OCI-LY1 (cell line): ENCODE measurements at regions not wholly inside any gene's neighbourhood (a gene's known extent, or its start where the extent isn't known, plus 50 kb on each side); places are given as distances from the start of the nearest gene placed in this dataset.

Experiments
- H2AFZ ChIP-seq: fragments of 200-600 bp; sonication (generic), shearing (Covaris generic); 2 replicates; pipeline ENCODE4 v1.6.0; 2014; ENCODE audit warnings: antibody characterized with exemption, mild to moderate bottlenecking, low read length
- H3F3A ChIP-seq: fragments of 200-600 bp; sonication (generic), shearing (Covaris generic); 2 replicates; pipeline ENCODE4 v1.6.0; 2014; ENCODE audit warnings: mild to moderate bottlenecking, antibody characterized with exemption, low read length, moderate library complexity; ENCODE audit not compliant: insufficient read depth
- H3K27ac ChIP-seq: fragments of 200-600 bp; sonication (generic); 2 replicates; pipeline ENCODE4 v1.5.1; 2014; ENCODE audit warnings: low read length, mixed run types, mild to moderate bottlenecking, low read depth; ENCODE audit not compliant: poor library complexity, severe bottlenecking
- H3K27me3 ChIP-seq: fragments of 200-600 bp; sonication (generic); 2 replicates; pipeline ENCODE4 v1.6.0; 2014; ENCODE audit warnings: antibody characterized with exemption, mild to moderate bottlenecking, low read length, moderate library complexity; ENCODE audit not compliant: insufficient read depth
- H3K36me3 ChIP-seq: fragments of 200-600 bp; sonication (generic); 2 replicates; pipeline ENCODE4 v1.6.1; 2014; ENCODE audit warnings: mild to moderate bottlenecking, antibody characterized with exemption, low read length, moderate library complexity, mixed read lengths; ENCODE audit not compliant: insufficient read depth
- H3K4me1 ChIP-seq: fragments of 200-600 bp; sonication (generic); 2 replicates; pipeline ENCODE4 v1.5.1; 2014; ENCODE audit warnings: mild to moderate bottlenecking, low read length, moderate library complexity; ENCODE audit not compliant: insufficient read depth, severe bottlenecking
- H3K4me2 ChIP-seq: fragments of 200-600 bp; sonication (generic), shearing (Covaris generic); 2 replicates; pipeline ENCODE4 v1.6.1; 2014; ENCODE audit warnings: low read length
- H3K4me3 ChIP-seq: fragments of 200-600 bp; sonication (generic); 2 replicates; pipeline ENCODE4 v1.5.1; 2014; ENCODE audit warnings: low read length, low read depth, mild to moderate bottlenecking, mixed read lengths; ENCODE audit not compliant: poor library complexity, severe bottlenecking
- H3K79me2 ChIP-seq: fragments of 200-600 bp; shearing (Covaris generic); 2 replicates; pipeline ENCODE4 v1.6.1; 2016; ENCODE audit warnings: mixed run types, low read length, mixed read lengths; ENCODE audit not compliant: insufficient read depth
- H3K9ac ChIP-seq: fragments of 200-600 bp; sonication (generic), shearing (Covaris generic); 2 replicates; pipeline ENCODE4 v1.6.1; 2014; ENCODE audit warnings: mild to moderate bottlenecking, low read length, mixed read lengths
- H3K9me2 ChIP-seq: fragments of 200-600 bp; sonication (generic), shearing (Covaris generic); 2 replicates; pipeline ENCODE4 v1.6.1; 2014; ENCODE audit warnings: low read depth, mild to moderate bottlenecking, low read length, mixed read lengths
- H3K9me3 ChIP-seq: fragments of 200-600 bp; shearing (Covaris generic); 2 replicates; pipeline ENCODE4 v1.6.1; 2014; ENCODE audit warnings: low read length, mixed read lengths
- H4K20me1 ChIP-seq: fragments of 200-600 bp; sonication (generic), shearing (Covaris generic); 2 replicates; pipeline ENCODE4 v1.6.0; 2016; ENCODE audit warnings: mild to moderate bottlenecking, low read length; ENCODE audit not compliant: insufficient read depth
- EZH2 ChIP-seq: fragments of 200-600 bp; sonication (generic), shearing (Covaris generic); IDR thresholded peaks from 2 replicates; pipeline ENCODE4 v1.8.0; 2017; ENCODE audit warnings: borderline replicate concordance, mixed run types, mild to moderate bottlenecking, antibody characterized with exemption, low read length, moderate library complexity, mixed read lengths
- TF ChIP-seq, protein P1 (sequence below): fragments of 200-600 bp; sonication (generic), shearing (Covaris generic); IDR thresholded peaks from 2 replicates; pipeline ENCODE4 v1.5.1; 2017; ENCODE audit warnings: mild to moderate bottlenecking, antibody characterized with exemption, low read length, moderate library complexity, mixed read lengths

GRCh38 chr22:48548391-48548790 is 1279.3 kb downstream of the BRD1 start:
- Histone ChIP-seq H3K27me3 (no peaks in the 10 kb centered on the region), H3K4me1 (no peaks in the 10 kb centered on the region), H3K4me3 (no peak overlapping the region), H3K9me3 (no peaks in the 10 kb centered on the region), H3K9me2 (no peaks in the 10 kb centered on the region), H3K36me3 (no peaks in the 10 kb centered on the region), H3K27ac (no peak overlapping the region), H3K4me2 (no peak overlapping the region), H3F3A (no peaks in the 10 kb centered on the region), H3K79me2 (no peaks in the 10 kb centered on the region), H2AFZ (no peak overlapping the region), H3K9ac (no peak overlapping the region), H4K20me1 (no peaks in the 10 kb centered on the region)
- TF ChIP-seq, protein P1, sequence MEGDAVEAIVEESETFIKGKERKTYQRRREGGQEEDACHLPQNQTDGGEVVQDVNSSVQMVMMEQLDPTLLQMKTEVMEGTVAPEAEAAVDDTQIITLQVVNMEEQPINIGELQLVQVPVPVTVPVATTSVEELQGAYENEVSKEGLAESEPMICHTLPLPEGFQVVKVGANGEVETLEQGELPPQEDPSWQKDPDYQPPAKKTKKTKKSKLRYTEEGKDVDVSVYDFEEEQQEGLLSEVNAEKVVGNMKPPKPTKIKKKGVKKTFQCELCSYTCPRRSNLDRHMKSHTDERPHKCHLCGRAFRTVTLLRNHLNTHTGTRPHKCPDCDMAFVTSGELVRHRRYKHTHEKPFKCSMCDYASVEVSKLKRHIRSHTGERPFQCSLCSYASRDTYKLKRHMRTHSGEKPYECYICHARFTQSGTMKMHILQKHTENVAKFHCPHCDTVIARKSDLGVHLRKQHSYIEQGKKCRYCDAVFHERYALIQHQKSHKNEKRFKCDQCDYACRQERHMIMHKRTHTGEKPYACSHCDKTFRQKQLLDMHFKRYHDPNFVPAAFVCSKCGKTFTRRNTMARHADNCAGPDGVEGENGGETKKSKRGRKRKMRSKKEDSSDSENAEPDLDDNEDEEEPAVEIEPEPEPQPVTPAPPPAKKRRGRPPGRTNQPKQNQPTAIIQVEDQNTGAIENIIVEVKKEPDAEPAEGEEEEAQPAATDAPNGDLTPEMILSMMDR: no peak
- no peak for TF ChIP-seq EZH2

DNA sequence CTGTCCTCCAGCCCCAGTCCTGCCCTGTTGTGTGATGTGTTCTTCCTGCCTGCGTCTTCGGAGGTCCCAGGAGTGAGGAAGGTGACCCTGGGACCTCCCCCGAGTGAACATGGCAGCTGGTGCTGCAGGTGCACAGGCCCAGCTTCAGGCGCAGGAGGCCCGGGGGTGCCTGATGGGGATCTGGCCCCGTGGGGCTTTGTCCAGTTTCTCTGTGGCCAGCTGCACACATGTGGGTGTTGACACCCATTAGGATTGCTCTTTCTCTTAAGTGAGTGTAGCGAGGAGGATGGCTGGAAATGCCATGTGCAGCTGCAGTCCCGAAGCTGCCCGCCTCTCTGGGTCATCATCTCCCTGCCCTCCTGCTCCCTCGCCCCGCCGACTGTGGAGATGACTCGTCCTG is 1279.7 kb downstream of the BRD1 start:
- no peak overlapping the region for H3K9ac ChIP-seq
- no peaks in the 10 kb centered on the region for H3F3A ChIP-seq
- H3K79me2 ChIP-seq: no peaks in the 10 kb centered on the region
- H3K9me3 ChIP-seq: no peaks in the 10 kb centered on the region
- H3K27me3 ChIP-seq: no peaks in the 10 kb centered on the region
- no peaks in the 10 kb centered on the region for H3K9me2 ChIP-seq
- H4K20me1 ChIP-seq: no peaks in the 10 kb centered on the region
- no peaks in the 10 kb centered on the region for H3K36me3 ChIP-seq
- no peak overlapping the region for H3K4me2 ChIP-seq
- no peak for TF ChIP-seq EZH2
- TF ChIP-seq, protein P1: no peak
- no peak overlapping the region for H3K4me3 ChIP-seq
- no peak overlapping the region for H2AFZ ChIP-seq
- no peak overlapping the region for H3K27ac ChIP-seq
- H3K4me1 ChIP-seq: no peaks in the 10 kb centered on the region

DNA sequence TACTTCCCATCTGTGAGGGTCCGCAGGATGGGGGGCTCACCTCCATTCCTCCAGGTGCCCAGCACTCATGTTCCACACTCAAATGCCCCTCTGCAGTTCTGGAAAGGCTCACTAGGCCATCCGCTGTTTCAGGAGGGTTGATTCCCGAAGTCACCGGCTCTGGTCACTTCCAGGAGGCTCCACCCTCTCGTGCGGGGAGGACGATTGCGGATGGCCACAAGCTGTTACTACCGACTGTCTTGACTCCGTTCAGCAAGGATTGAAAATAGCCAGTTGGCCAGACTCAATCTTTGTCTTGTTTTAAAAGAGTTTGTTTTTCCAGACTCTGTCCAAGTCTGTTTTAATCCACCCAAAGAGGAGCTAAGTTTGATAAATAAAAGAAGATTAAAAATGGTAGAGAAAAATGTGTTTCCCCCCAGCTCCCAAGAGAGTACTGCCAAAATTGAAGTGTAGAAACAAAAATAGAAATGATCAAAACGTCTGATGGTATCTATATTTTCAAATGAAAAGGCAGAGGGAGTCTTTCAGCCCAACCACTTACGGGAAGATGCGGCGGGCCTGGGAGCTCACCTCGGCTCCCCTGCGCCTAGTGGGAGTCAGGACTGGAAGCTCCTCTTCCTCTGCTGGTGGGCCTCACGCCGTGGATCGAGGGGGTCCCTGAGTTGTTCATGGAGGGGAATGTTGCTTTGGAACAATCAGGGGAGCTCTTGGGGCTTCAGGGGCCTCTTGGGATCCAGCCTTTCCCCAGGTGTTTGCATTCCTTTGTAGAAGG is 1280.8 kb downstream of the BRD1 start:
- Histone ChIP-seq H3K36me3 (no peaks in the 10 kb centered on the region), H3K9me3 (no peaks in the 10 kb centered on the region), H3K4me2 (no peak overlapping the region), H3K27ac (no peak overlapping the region), H4K20me1 (no peaks in the 10 kb centered on the region), H3K4me3 (no peak overlapping the region), H3K4me1 (no peaks in the 10 kb centered on the region), H3K9ac (no peak overlapping the region), H3K79me2 (no peaks in the 10 kb centered on the region), H3F3A (no peaks in the 10 kb centered on the region), H3K9me2 (no peaks in the 10 kb centered on the region), H3K27me3 (no peaks in the 10 kb centered on the region), H2AFZ (no peak overlapping the region)
- TF ChIP-seq, protein P1: no peak
- no peak for TF ChIP-seq EZH2
